CD14-positive monocyte (primary cell): ENCODE measurements at regions not wholly inside any gene's neighbourhood (a gene's known extent, or its start where the extent isn't known, plus 50 kb on each side); places are given as distances from the start of the nearest gene placed in this dataset.

Experiments used
- DNase-seq, 3 donors: peaks; one replicate each; pipeline ENCODE4 v3.0.0-alpha.2; 2011 to 2022
- H2AFZ ChIP-seq: 2 replicates; pipeline ENCODE4 v1.6.0; 2012; ENCODE audit warnings: mild to moderate bottlenecking, low read depth, low read length, inconsistent platforms; ENCODE audit not compliant: insufficient read depth, poor library complexity, severe bottlenecking
- H3K27ac ChIP-seq, 2 donors: 1 replicate in 1 of 2; 2 replicates in 1 of 2; pipeline ENCODE4 v1.5.1; 2012 to 2013; ENCODE audit warnings: low read length in 2 of 2, control low read depth in 1 of 2, inconsistent platforms in 1 of 2, low read depth in 1 of 2, mild to moderate bottlenecking in 1 of 2
- H3K27me3 ChIP-seq, 2 donors: one replicate each; pipeline versions ENCODE4 v1.6.0 to v1.6.1; 2011 to 2013; ENCODE audit warnings: low read length in 2 of 2; ENCODE audit not compliant: control insufficient read depth in 2 of 2, insufficient read depth in 2 of 2
- H3K36me3 ChIP-seq, 2 donors: replicated peaks in 1 of 2; 1 replicate in 1 of 2; 2 replicates in 1 of 2; pipeline versions ENCODE4 v1.5.1 to v1.6.1; 2012 to 2013; ENCODE audit warnings: low read length in 2 of 2, control low read depth in 1 of 2, inconsistent platforms in 1 of 2, mild to moderate bottlenecking in 1 of 2; ENCODE audit not compliant: insufficient read depth in 2 of 2, control insufficient read depth in 1 of 2
- H3K4me1 ChIP-seq, 2 donors: 1 replicate in 1 of 2; 2 replicates in 1 of 2; pipeline versions ENCODE4 v1.5.1 to v1.6.1; 2012 to 2013; ENCODE audit warnings: low read length in 2 of 2, control low read depth in 1 of 2, inconsistent platforms in 1 of 2, mild to moderate bottlenecking in 1 of 2, moderate library complexity in 1 of 2; ENCODE audit not compliant: insufficient read depth in 2 of 2, control insufficient read depth in 1 of 2
- H3K4me2 ChIP-seq: replicated peaks from 2 replicates; pipeline ENCODE3; 2012; ENCODE audit warnings: low read length, moderate library complexity, mild to moderate bottlenecking; ENCODE audit not compliant: poor library complexity, severe bottlenecking; ENCODE audit errors: extremely low read depth
- H3K4me3 ChIP-seq, 3 experiments: fragments of 200-600 bp in 1 of 3; sonication (generic) in 1 of 3; replicated peaks in 1 of 3; 1 replicate in 2 of 3; 2 replicates in 1 of 3; pipeline ENCODE4 v1.5.1; 2011 to 2013; ENCODE audit warnings: low read length in 3 of 3, mild to moderate bottlenecking in 3 of 3, control low read depth in 2 of 3, low read depth in 2 of 3, inconsistent platforms in 1 of 3, moderate library complexity in 1 of 3
- H3K79me2 ChIP-seq: 2 replicates; pipeline ENCODE4 v1.6.0; 2012; ENCODE audit warnings: mild to moderate bottlenecking, control low read depth, inconsistent platforms, low read length, moderate library complexity; ENCODE audit not compliant: insufficient read depth
- H3K9ac ChIP-seq: 2 replicates; pipeline ENCODE4 v1.6.0; 2017; ENCODE audit warnings: low read length, mild to moderate bottlenecking; ENCODE audit not compliant: insufficient read depth, poor library complexity, severe bottlenecking
- H3K9me3 ChIP-seq, 2 donors: replicated peaks in 1 of 2; 1 replicate in 1 of 2; 2 replicates in 1 of 2; pipeline versions ENCODE4 v1.5.1 to v1.6.1; 2012 to 2013; ENCODE audit warnings: low read length in 2 of 2, control low read depth in 1 of 2; ENCODE audit not compliant: control insufficient read depth in 1 of 2, insufficient read depth in 1 of 2
- H4K20me1 ChIP-seq: 2 replicates; pipeline ENCODE4 v1.6.0; 2012; ENCODE audit warnings: mild to moderate bottlenecking, low read length, control low read depth, moderate library complexity; ENCODE audit not compliant: insufficient read depth
- H3K27ac Mint-ChIP-seq, 7 donors: one replicate each; pipeline ENCODE4 v1.8.0; 2020; ENCODE audit warnings: mild to moderate bottlenecking in 7 of 7, mixed read lengths in 7 of 7, moderate library complexity in 6 of 7, inconsistent platforms in 2 of 7
- H3K27me3 Mint-ChIP-seq, 3 donors: one replicate each; pipeline ENCODE4 v1.8.0; 2021 to 2022; ENCODE audit warnings: low read depth in 3 of 3, mild to moderate bottlenecking in 3 of 3, mixed read lengths in 3 of 3, moderate library complexity in 3 of 3, inconsistent platforms in 1 of 3
- H3K36me3 Mint-ChIP-seq, 2 donors: one replicate each; pipeline ENCODE4 v1.8.0; 2020; ENCODE audit warnings: mixed read lengths in 2 of 2, inconsistent platforms in 1 of 2, mild to moderate bottlenecking in 1 of 2
- H3K4me1 Mint-ChIP-seq: one replicate; pipeline ENCODE4 v1.8.0; 2020; ENCODE audit warnings: mild to moderate bottlenecking, mixed read lengths
- H3K4me3 Mint-ChIP-seq, 2 donors: one replicate each; pipeline ENCODE4 v1.8.0; 2020; ENCODE audit warnings: mild to moderate bottlenecking in 2 of 2, mixed read lengths in 2 of 2, moderate library complexity in 1 of 2
- H3K9me3 Mint-ChIP-seq, 7 donors: one replicate each; pipeline ENCODE4 v1.8.0; 2020 to 2022; ENCODE audit warnings: mixed read lengths in 7 of 7, mild to moderate bottlenecking in 6 of 7, moderate library complexity in 6 of 7, inconsistent platforms in 2 of 7
- WGBS: methylation state at CpG from one replicate; pipeline ENCODE4 v1.1.5; 2013; ENCODE audit warnings: missing lambda C conversion rate; ENCODE audit not compliant: insufficient coverage; 5-methylcytosine and 5-hydroxymethylcytosine counted together
- intact Hi-C, 2 donors: fragments of 100-400 bp; cut with micrococcal nuclease; formaldehyde crosslinking; loops; one replicate each; pipeline versions ENCODE4 v1.15.0 to v1.15.1; 2023
- TF ChIP-seq, protein P1 (sequence below): fragments of 200-600 bp; IDR thresholded peaks from one replicate; pipeline ENCODE4 v1.8.0; 2022; ENCODE audit warnings: antibody characterized with exemption, mild to moderate bottlenecking

- H3K36me3 Mint-ChIP-seq = no peaks in the 10 kb centered on the region
- Histone ChIP-seq H3K4me1 (no peaks in the 10 kb centered on the region), H3K4me3 (no peak overlapping the region), H3K9me3 (peaks cover 0 to 4% of the 10 kb centered on the region in 2 donors), H3K4me2 (no peak overlapping the region), H3K27ac (no peak overlapping the region), H3K27me3 (no peaks in the 10 kb centered on the region), H4K20me1 (no peaks in the 10 kb centered on the region), H3K9ac (no peak overlapping the region), H3K36me3 (no peaks in the 10 kb centered on the region), H2AFZ (no peak overlapping the region), H3K79me2 (no peaks in the 10 kb centered on the region)
- no peak overlapping the region for H3K4me3 Mint-ChIP-seq
- no CpG with 5 or more reads among the region's 4 CpGs for WGBS
- no peaks in the 10 kb centered on the region for H3K4me1 Mint-ChIP-seq
- intact Hi-C loops = no loop called here
- peaks cover 0 to 4% (median 0%) of the 10 kb centered on the region in 7 donors for H3K9me3 Mint-ChIP-seq
- TF ChIP-seq, protein P1, sequence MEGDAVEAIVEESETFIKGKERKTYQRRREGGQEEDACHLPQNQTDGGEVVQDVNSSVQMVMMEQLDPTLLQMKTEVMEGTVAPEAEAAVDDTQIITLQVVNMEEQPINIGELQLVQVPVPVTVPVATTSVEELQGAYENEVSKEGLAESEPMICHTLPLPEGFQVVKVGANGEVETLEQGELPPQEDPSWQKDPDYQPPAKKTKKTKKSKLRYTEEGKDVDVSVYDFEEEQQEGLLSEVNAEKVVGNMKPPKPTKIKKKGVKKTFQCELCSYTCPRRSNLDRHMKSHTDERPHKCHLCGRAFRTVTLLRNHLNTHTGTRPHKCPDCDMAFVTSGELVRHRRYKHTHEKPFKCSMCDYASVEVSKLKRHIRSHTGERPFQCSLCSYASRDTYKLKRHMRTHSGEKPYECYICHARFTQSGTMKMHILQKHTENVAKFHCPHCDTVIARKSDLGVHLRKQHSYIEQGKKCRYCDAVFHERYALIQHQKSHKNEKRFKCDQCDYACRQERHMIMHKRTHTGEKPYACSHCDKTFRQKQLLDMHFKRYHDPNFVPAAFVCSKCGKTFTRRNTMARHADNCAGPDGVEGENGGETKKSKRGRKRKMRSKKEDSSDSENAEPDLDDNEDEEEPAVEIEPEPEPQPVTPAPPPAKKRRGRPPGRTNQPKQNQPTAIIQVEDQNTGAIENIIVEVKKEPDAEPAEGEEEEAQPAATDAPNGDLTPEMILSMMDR = no peak
- no peak overlapping the region for H3K27ac Mint-ChIP-seq
- no peak for DNase-seq
- peaks cover 0 to 1% (median 0%) of the 10 kb centered on the region in 3 donors for H3K27me3 Mint-ChIP-seq
Observed at GRCh38 chr5:26026044-26026443, 1012.3 kb downstream of the CDH9 start.

- H3K4me2 ChIP-seq = no peak overlapping the region
- TF ChIP-seq, protein P1 = no peak
- H3K36me3 ChIP-seq = no peaks in the 10 kb centered on the region
- no peaks in the 10 kb centered on the region for H3K79me2 ChIP-seq
- no peak for DNase-seq
- Mint-ChIP-seq H3K36me3 (no peaks in the 10 kb centered on the region), H3K4me3 (no peak overlapping the region), H3K27ac (no peak overlapping the region), H3K9me3 (peaks cover 0 to 4% (median 0%) of the 10 kb centered on the region in 7 donors), H3K4me1 (no peaks in the 10 kb centered on the region), H3K27me3 (peaks cover 0 to 1% (median 0%) of the 10 kb centered on the region in 3 donors)
- intact Hi-C loops = no loop called here
- no peak overlapping the region for H3K27ac ChIP-seq
- H2AFZ ChIP-seq = no peak overlapping the region
- no peak overlapping the region for H3K4me3 ChIP-seq
- no peaks in the 10 kb centered on the region for H3K4me1 ChIP-seq
- no peak overlapping the region for H3K9ac ChIP-seq
- H3K27me3 ChIP-seq = no peaks in the 10 kb centered on the region
- no peaks in the 10 kb centered on the region for H4K20me1 ChIP-seq
- peaks cover 0 to 4% of the 10 kb centered on the region in 2 donors for H3K9me3 ChIP-seq
- no CpG with 5 or more reads among the region's 1 CpG for WGBS
Observed at GRCh38 chr5:26024774-26025173, 1013.6 kb downstream of the CDH9 start.
